IMR-90 (cell line): ENCODE measurements at regions not wholly inside any gene's neighbourhood (a gene's known extent, or its start where the extent isn't known, plus 50 kb on each side); places are given as distances from the start of the nearest gene placed in this dataset.

Source experiments
- ATAC-seq: fragments of 200-7000 bp; cut with Tn5 transposase; 2 replicates; pipeline ENCODE4 v1.9.1; 2020; ENCODE audit warnings: low read depth, mild to moderate bottlenecking, moderate library complexity
- BruUV-seq: library from RNA; stranded (reverse); fragments of 400-500 nt; replicated peaks from 2 replicates; lab custom pipeline; 2021; lab: Mats Ljungman, UMichigan
- CTCF ChIA-PET: fragments of 300-600 bp; formaldehyde crosslinking; extraction: SDS; loops from one replicate; lab custom pipeline; 2021; ENCODE audit warnings: antibody characterized with exemption; lab: Yijun Ruan, JAX
- POLR2A ChIA-PET: fragments of 300-600 bp; sonication (Branson Sonifier 250); formaldehyde crosslinking; loops from one replicate; lab custom pipeline; 2022; ENCODE audit warnings: antibody characterized with exemption; ENCODE audit not compliant: unreplicated experiment; lab: Charles Lee
- DNase-seq: peaks from one replicate; pipeline ENCODE4 v3.0.0; 2013
- H2AFZ ChIP-seq: replicated peaks from 2 replicates; pipeline ENCODE3; 2013; ENCODE audit warnings: low read length, mild to moderate bottlenecking; ENCODE audit not compliant: poor library complexity
- H2AK5ac ChIP-seq: 2 replicates; pipeline ENCODE4 v1.6.1; 2013; ENCODE audit warnings: low read depth, low read length, inconsistent platforms
- H2AK9ac ChIP-seq: replicated peaks from 2 replicates; pipeline ENCODE3; 2013; ENCODE audit warnings: mild to moderate bottlenecking, low read depth, low read length, moderate library complexity; ENCODE audit not compliant: poor library complexity
- H2BK120ac ChIP-seq: 2 replicates; pipeline ENCODE4 v1.6.1; 2013; ENCODE audit warnings: low read depth, low read length, inconsistent platforms
- H2BK15ac ChIP-seq: 3 replicates; pipeline ENCODE4 v1.6.1; 2013; ENCODE audit warnings: low read depth, low read length, inconsistent platforms
- H2BK20ac ChIP-seq: 2 replicates; pipeline ENCODE4 v1.6.1; 2013; ENCODE audit warnings: low read depth, mild to moderate bottlenecking, inconsistent platforms, low read length, moderate library complexity
- H2BK5ac ChIP-seq: 2 replicates; pipeline ENCODE4 v1.6.1; 2013; ENCODE audit warnings: mild to moderate bottlenecking, low read depth, low read length, inconsistent platforms; ENCODE audit not compliant: poor library complexity, severe bottlenecking
- H3K14ac ChIP-seq: replicated peaks from 2 replicates; pipeline ENCODE4 v1.6.1; 2013; ENCODE audit warnings: low read depth, low read length, inconsistent platforms
- H3K18ac ChIP-seq: 2 replicates; pipeline ENCODE4 v1.6.1; 2013; ENCODE audit warnings: low read depth, low read length, control low read depth
- H3K23ac ChIP-seq: 2 replicates; pipeline ENCODE4 v1.6.1; 2013; ENCODE audit warnings: low read depth, low read length, inconsistent platforms
- H3K27ac ChIP-seq: 2 replicates; pipeline ENCODE4 v1.5.1; 2013; ENCODE audit warnings: mild to moderate bottlenecking, control low read depth, low read length; ENCODE audit not compliant: insufficient read depth
- H3K27me3 ChIP-seq: 2 replicates; pipeline ENCODE4 v1.6.1; 2013; ENCODE audit warnings: low read length; ENCODE audit not compliant: control insufficient read depth, insufficient read depth
- H3K36me3 ChIP-seq: 2 replicates; pipeline ENCODE4 v1.6.1; 2013; ENCODE audit warnings: low read length, mixed read lengths; ENCODE audit not compliant: control insufficient read depth, insufficient read depth
- H3K4ac ChIP-seq: 2 replicates; pipeline ENCODE4 v1.6.1; 2013; ENCODE audit warnings: low read depth, low read length, inconsistent platforms
- H3K4me1 ChIP-seq: 2 replicates; pipeline ENCODE4 v1.6.1; 2013; ENCODE audit warnings: low read length, mixed read lengths; ENCODE audit not compliant: control insufficient read depth, insufficient read depth
- H3K4me2 ChIP-seq: 2 replicates; pipeline ENCODE4 v1.6.1; 2013; ENCODE audit warnings: low read depth, mild to moderate bottlenecking, control low read depth, low read length, moderate library complexity
- H3K4me3 ChIP-seq: 2 replicates; pipeline ENCODE4 v1.5.1; 2013; ENCODE audit warnings: low read depth, mild to moderate bottlenecking, control low read depth, low read length, moderate library complexity; ENCODE audit not compliant: insufficient read depth
- H3K56ac ChIP-seq: 2 replicates; pipeline ENCODE4 v1.6.1; 2013; ENCODE audit warnings: low read length, inconsistent platforms; ENCODE audit not compliant: insufficient read depth; ENCODE audit errors: extremely low read depth
- H3K79me1 ChIP-seq, 2 experiments: 2 replicates each; pipeline ENCODE4 v1.6.1; 2013; ENCODE audit warnings: low read length in 2 of 2, inconsistent platforms in 1 of 2, low read depth in 1 of 2
- H3K9ac ChIP-seq: 2 replicates; pipeline ENCODE4 v1.6.1; 2013; ENCODE audit warnings: low read depth, low read length, control low read depth
- H3K9me1 ChIP-seq: 2 replicates; pipeline ENCODE4 v1.6.1; 2013; ENCODE audit warnings: low read length, inconsistent platforms; ENCODE audit not compliant: insufficient read depth
- H3K9me3 ChIP-seq: 2 replicates; pipeline ENCODE4 v1.6.1; 2013; ENCODE audit warnings: low read length; ENCODE audit not compliant: control insufficient read depth, insufficient read depth
- H4K20me1 ChIP-seq: 2 replicates; pipeline ENCODE4 v1.6.1; 2013; ENCODE audit warnings: low read length, inconsistent platforms; ENCODE audit not compliant: insufficient read depth
- H4K5ac ChIP-seq: 2 replicates; pipeline ENCODE4 v1.6.1; 2013; ENCODE audit warnings: mild to moderate bottlenecking, low read depth, low read length, control low read depth
- H4K8ac ChIP-seq, 2 experiments: 2 replicates each; pipeline ENCODE4 v1.6.1; 2013; ENCODE audit warnings: low read depth in 2 of 2, low read length in 2 of 2, control low read depth in 1 of 2, inconsistent platforms in 1 of 2
- H4K91ac ChIP-seq: 2 replicates; pipeline ENCODE4 v1.6.1; 2013; ENCODE audit warnings: low read depth, low read length, inconsistent platforms; ENCODE audit not compliant: insufficient read depth
- CHD1 ChIP-seq: IDR thresholded peaks from 2 replicates; pipeline ENCODE4 v1.6.1; 2012; ENCODE audit warnings: low read depth, low read length, improper control_type of control experiment
- CTCF ChIP-seq: conservative IDR thresholded peaks from 2 replicates; pipeline ENCODE4 v1.5.1; 2012; ENCODE audit warnings: mild to moderate bottlenecking, low read depth, low read length, improper control_type of control experiment
- ELK1 ChIP-seq: fragments of 150-350 bp; IDR thresholded peaks from 2 replicates; pipeline ENCODE4 v1.6.1; 2016; ENCODE audit warnings: low read depth, mild to moderate bottlenecking, low read length, moderate library complexity, borderline replicate concordance
- MAFK ChIP-seq: IDR thresholded peaks from 2 replicates; pipeline ENCODE4 v1.6.1; 2012; ENCODE audit warnings: low read depth, low read length, improper control_type of control experiment
- MXI1 ChIP-seq: IDR thresholded peaks from 2 replicates; pipeline ENCODE4 v1.6.1; 2012; ENCODE audit warnings: low read depth, mild to moderate bottlenecking, low read length, moderate library complexity, borderline replicate concordance
- POLR2A ChIP-seq: IDR thresholded peaks from 2 replicates; pipeline ENCODE4 v1.6.1; 2012; ENCODE audit warnings: mild to moderate bottlenecking, low read depth, low read length
- RFX5 ChIP-seq: IDR thresholded peaks from 2 replicates; pipeline ENCODE4 v1.8.0; 2012; ENCODE audit warnings: low read depth, mild to moderate bottlenecking, low read length, moderate library complexity
- SMC3 ChIP-seq: fragments of 150-350 bp; IDR thresholded peaks from 2 replicates; pipeline ENCODE4 v1.6.1; 2016; ENCODE audit warnings: low read depth, mild to moderate bottlenecking, antibody characterized with exemption, low read length, moderate library complexity
- WGBS, 2 experiments: methylation state at CpG; one replicate each; pipeline versions ENCODE4 v1.1.5 to v1.1.7; 2013; ENCODE audit warnings: missing lambda C conversion rate in 2 of 2; ENCODE audit not compliant: insufficient read length in 1 of 2; ENCODE audit errors: extremely low coverage in 2 of 2; 5-methylcytosine and 5-hydroxymethylcytosine counted together
- dilution Hi-C: fragments of 300-500 bp; cut with HindIII; formaldehyde crosslinking; loops from one replicate; pipeline ENCODE4 v1.14.3; 2018; ENCODE audit warnings: low sequenced_read_pairs; ENCODE audit not compliant: unreplicated experiment
- in situ Hi-C: fragments of 300-500 bp; cut with MboI; formaldehyde crosslinking; loops from 3 replicates; pipeline ENCODE4 v1.14.3; 2019; ENCODE audit warnings: low sequenced_read_pairs, inconsistent platforms, mixed read lengths
- intact Hi-C: fragments of 100-400 bp; cut with micrococcal nuclease; formaldehyde crosslinking; loops from 2 replicates; pipeline ENCODE4 v1.10.0; 2022
- TF ChIP-seq, protein P1 (sequence below): fragments of 150-350 bp; IDR thresholded peaks from 2 replicates; pipeline ENCODE4 v1.6.1; 2017; ENCODE audit warnings: mild to moderate bottlenecking, antibody characterized with exemption, low read length, low read depth

- Histone ChIP-seq H3K4ac (no peak overlapping the region), H3K9me1 (no peaks in the 10 kb centered on the region), H3K9me3 (no peaks in the 10 kb centered on the region), H3K36me3 (no peaks in the 10 kb centered on the region), H2BK5ac (no peak overlapping the region), H4K91ac (no peak overlapping the region), H3K23ac (no peak overlapping the region), H3K4me3 (no peak overlapping the region), H4K8ac (no peak overlapping the region), H4K5ac (no peak overlapping the region), H3K18ac (no peak overlapping the region), H3K79me1 (no peaks in the 10 kb centered on the region), H3K27ac (no peak overlapping the region), H2BK15ac (no peak overlapping the region), H3K27me3 (no peaks in the 10 kb centered on the region), H3K4me2 (no peak overlapping the region), H3K9ac (no peak overlapping the region), H2AK5ac (no peak overlapping the region), H2BK120ac (no peak overlapping the region), H2AFZ (no peak overlapping the region), H3K4me1 (no peaks in the 10 kb centered on the region; the same call in 1 of the 2 replicates), H2AK9ac (no peak overlapping the region), H3K56ac (no peak overlapping the region), H3K14ac (no peak overlapping the region), H2BK20ac (no peak overlapping the region), H4K20me1 (no peaks in the 10 kb centered on the region)
- 40% methylated on average over 1 of the region's 3 CpGs; no CpG with 5 or more reads in 1 of the 2 experiments for WGBS, 2 experiments
- dilution Hi-C loops (no loop called here), in situ Hi-C loops (no loop called here), intact Hi-C loops (no loop called here)
- DNase-seq (no peak), ATAC-seq (no peak)
- POLR2A ChIA-PET: no interaction called here
- BruUV-seq: no TSS peak
- CTCF ChIA-PET: no interaction called here
- no peak for TF ChIP-seq CHD1
- TF ChIP-seq, protein P1, sequence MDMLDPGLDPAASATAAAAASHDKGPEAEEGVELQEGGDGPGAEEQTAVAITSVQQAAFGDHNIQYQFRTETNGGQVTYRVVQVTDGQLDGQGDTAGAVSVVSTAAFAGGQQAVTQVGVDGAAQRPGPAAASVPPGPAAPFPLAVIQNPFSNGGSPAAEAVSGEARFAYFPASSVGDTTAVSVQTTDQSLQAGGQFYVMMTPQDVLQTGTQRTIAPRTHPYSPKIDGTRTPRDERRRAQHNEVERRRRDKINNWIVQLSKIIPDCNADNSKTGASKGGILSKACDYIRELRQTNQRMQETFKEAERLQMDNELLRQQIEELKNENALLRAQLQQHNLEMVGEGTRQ: no peak
- TF ChIP-seq ELK1: no peak
- no peak for TF ChIP-seq MXI1
- TF ChIP-seq POLR2A: no peak
- TF ChIP-seq CTCF: no peak
- TF ChIP-seq MAFK: no peak
- no peak for TF ChIP-seq SMC3
- TF ChIP-seq RFX5: no peak
Observed at GRCh38 chr17:13740686-13741085, 139.0 kb upstream of the HS3ST3A1 start.
